H1 (cell line): ENCODE measurements at regions not wholly inside any gene's neighbourhood (a gene's known extent, or its start where the extent isn't known, plus 50 kb on each side); places are given as distances from the start of the nearest gene placed in this dataset.

Experiments
- BACH1 ChIP-seq: IDR thresholded peaks from 2 replicates; pipeline ENCODE4 v1.6.1; 2012; ENCODE audit warnings: low read length, improper control_type of control experiment
- CHD7 ChIP-seq: fragments of 300-600 bp; sonication (generic); IDR thresholded peaks from 2 replicates; pipeline ENCODE4 v1.7.1; 2012; ENCODE audit warnings: low read length, moderate library complexity, mild to moderate bottlenecking, inconsistent platforms; ENCODE audit not compliant: insufficient replicate concordance
- CREB1 ChIP-seq: IDR thresholded peaks from 2 replicates; pipeline ENCODE4 v1.6.1; 2012; ENCODE audit warnings: inconsistent platforms
- JUND ChIP-seq: IDR thresholded peaks from 2 replicates; pipeline ENCODE4 v1.6.1; 2011; ENCODE audit warnings: mild to moderate bottlenecking, improper control_type of control experiment, low read length
- RFX5 ChIP-seq: IDR thresholded peaks from 2 replicates; pipeline ENCODE4 v1.6.1; 2011; ENCODE audit warnings: low read depth, low read length, improper control_type of control experiment, borderline replicate concordance
- RXRA ChIP-seq: IDR thresholded peaks from 2 replicates; pipeline ENCODE4 v1.6.1; 2011; ENCODE audit warnings: low read depth, mild to moderate bottlenecking, low read length, moderate library complexity; ENCODE audit not compliant: insufficient read depth
- SRF ChIP-seq: IDR thresholded peaks from 2 replicates; pipeline ENCODE4 v1.6.1; 2011; ENCODE audit warnings: mild to moderate bottlenecking, low read depth, low read length, moderate library complexity
- USF2 ChIP-seq: IDR thresholded peaks from 2 replicates; pipeline ENCODE4 v1.6.1; 2011; ENCODE audit warnings: low read length, improper control_type of control experiment
- ZNF274 ChIP-seq: IDR thresholded peaks from 2 replicates; pipeline ENCODE4 v1.7.0; 2012; ENCODE audit warnings: low read length, borderline replicate concordance; ENCODE audit errors: extremely low read depth
- TF ChIP-seq, protein P1 (sequence below): IDR thresholded peaks from 2 replicates; pipeline ENCODE4 v1.6.1; 2012; ENCODE audit warnings: low read length, inconsistent platforms

DNA sequence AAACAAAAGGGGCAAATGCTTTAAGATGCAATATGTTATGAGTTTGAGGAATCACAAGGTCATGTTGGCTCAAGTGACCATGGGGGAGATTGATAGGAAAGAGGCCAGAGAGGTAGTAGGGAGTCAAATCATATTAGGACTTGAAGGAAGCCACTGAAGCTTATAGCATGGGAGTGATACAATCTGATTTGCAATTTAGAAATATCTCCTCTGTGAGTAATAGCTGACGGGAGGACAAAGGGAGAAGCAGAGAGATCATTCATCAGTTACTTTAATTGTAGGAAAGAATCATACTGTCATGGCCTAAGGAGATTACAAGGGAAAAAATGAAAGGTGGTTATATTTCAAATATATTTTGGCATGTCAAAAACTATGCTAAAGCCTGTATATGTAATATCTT lies 793.6 kb upstream of the RAG2 start (continued):
- TF ChIP-seq CHD7 (no peak), USF2 (no peak), CREB1 (no peak), JUND (no peak), RFX5 (no peak), SRF (no peak), ZNF274 (no peak), BACH1 (no peak), RXRA (no peak)
- TF ChIP-seq, protein P1, sequence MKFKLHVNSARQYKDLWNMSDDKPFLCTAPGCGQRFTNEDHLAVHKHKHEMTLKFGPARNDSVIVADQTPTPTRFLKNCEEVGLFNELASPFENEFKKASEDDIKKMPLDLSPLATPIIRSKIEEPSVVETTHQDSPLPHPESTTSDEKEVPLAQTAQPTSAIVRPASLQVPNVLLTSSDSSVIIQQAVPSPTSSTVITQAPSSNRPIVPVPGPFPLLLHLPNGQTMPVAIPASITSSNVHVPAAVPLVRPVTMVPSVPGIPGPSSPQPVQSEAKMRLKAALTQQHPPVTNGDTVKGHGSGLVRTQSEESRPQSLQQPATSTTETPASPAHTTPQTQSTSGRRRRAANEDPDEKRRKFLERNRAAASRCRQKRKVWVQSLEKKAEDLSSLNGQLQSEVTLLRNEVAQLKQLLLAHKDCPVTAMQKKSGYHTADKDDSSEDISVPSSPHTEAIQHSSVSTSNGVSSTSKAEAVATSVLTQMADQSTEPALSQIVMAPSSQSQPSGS = no peak
